GM12865 (cell line): ENCODE measurements at regions not wholly inside any gene's neighbourhood (a gene's known extent, or its start where the extent isn't known, plus 50 kb on each side); places are given as distances from the start of the nearest gene placed in this dataset.

ENCODE experiments used
- DNase-seq: peaks from one replicate; pipeline ENCODE4 v3.0.0; 2010; ENCODE audit warnings: low read depth
- H3K4me3 ChIP-seq: 2 replicates; pipeline ENCODE4 v1.5.1; 2011; ENCODE audit warnings: mild to moderate bottlenecking, low read depth, low read length, control low read depth
- CTCF ChIP-seq: IDR thresholded peaks from 2 replicates; pipeline ENCODE4 v1.5.1; 2011; ENCODE audit warnings: low read length, control low read depth, low read depth, inconsistent platforms; ENCODE audit not compliant: insufficient read depth; ENCODE audit errors: missing control alignments

- DNase-seq, result no peak
- TF ChIP-seq CTCF, result no peak
- H3K4me3 ChIP-seq, result no peak overlapping the region
Measured at GRCh38 chr3:67324554-67324953, 326.4 kb downstream of the KBTBD8 start.
